ENCODE measurements at regions not wholly inside any gene's neighbourhood (a gene's known extent, or its start where the extent isn't known, plus 50 kb on each side); places are given as distances from the start of the nearest gene placed in this dataset.

DNA sequence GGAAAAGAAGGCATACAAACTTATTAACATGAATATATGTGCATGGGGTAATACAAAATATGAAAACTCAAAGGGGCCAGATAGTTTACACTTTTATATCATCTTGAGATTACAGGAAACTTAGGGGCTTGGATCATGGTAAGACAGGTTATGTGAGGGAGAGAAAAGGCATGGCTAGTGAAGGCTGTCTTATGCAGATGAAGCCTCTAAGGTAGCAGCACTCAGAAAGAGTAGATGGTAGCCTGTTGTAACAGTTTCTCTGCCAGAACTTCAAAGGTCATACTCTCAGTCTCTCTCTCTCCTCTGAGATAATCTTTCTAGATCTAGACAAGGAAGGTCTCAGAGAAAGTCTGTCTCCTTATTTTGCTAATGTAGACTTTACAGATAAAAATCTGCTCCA lies 57.2 kb upstream of the FGF10 start:
- H4K91ac ChIP-seq (replicated peaks; ENCODE audit: insufficient read length, low read length): no peak overlapping the region
- H2BK5ac ChIP-seq (ENCODE audit: low read depth, low read length): no peak overlapping the region
- H3K23me2 ChIP-seq (ENCODE audit: low read depth, low read length): no peaks in the 10 kb centered on the region
- H2AK5ac ChIP-seq (ENCODE audit: low read depth, low read length): no peak overlapping the region
- H4K5ac ChIP-seq (ENCODE audit: insufficient read length, low read depth, low read length): no peak overlapping the region
- H4K20me1 ChIP-seq (replicated peaks in 1 of 2; ENCODE audit: control insufficient read depth in 1 of 2, insufficient read depth in 2 of 2, low read length in 2 of 2): no peaks in the 10 kb centered on the region
- H3K56ac ChIP-seq (replicated peaks; ENCODE audit: insufficient read length, low read depth, low read length): no peak overlapping the region
- H3K36me3 ChIP-seq (ENCODE audit: control insufficient read depth in 2 of 4, insufficient read depth in 4 of 4, low read length in 3 of 4): no peaks in the 10 kb centered on the region
- no peak overlapping the region for H4K8ac ChIP-seq (ENCODE audit: extremely low read depth, insufficient read depth, low read length)
- no peak overlapping the region for H2BK12ac ChIP-seq (ENCODE audit: low read depth, low read length)
- H2BK15ac ChIP-seq (ENCODE audit: low read length): no peak overlapping the region
- CTCF ChIA-PET (ENCODE audit: partially characterized antibody): no interaction called here
- no peak overlapping the region for H3K4me3 ChIP-seq (ENCODE audit: extremely low read depth in 1 of 4, insufficient read depth in 2 of 4, low read depth in 3 of 4, low read length in 4 of 4)
- H3K4ac ChIP-seq (replicated peaks; ENCODE audit: insufficient read length, low read depth, low read length): no peak overlapping the region
- H3K18ac ChIP-seq (ENCODE audit: extremely low read depth, low read length): no peak overlapping the region
- FAIRE-seq (no peak), DNase-seq (ENCODE audit: low read depth in 1 of 2, low spot score in 2 of 2) (no peak)
- POLR2A ChIA-PET (ENCODE audit: partially characterized antibody): no interaction called here
- no peak overlapping the region for H3K14ac ChIP-seq (ENCODE audit: insufficient read length)
- H3K4me1 ChIP-seq (replicated peaks in 1 of 4; ENCODE audit: control insufficient read depth in 3 of 4, insufficient read depth in 4 of 4, low read length in 3 of 4): no peaks in the 10 kb centered on the region
- TF ChIP-seq NANOG (IDR thresholded peaks at IDR 0.05; ENCODE audit: insufficient read depth, low read depth, low read length, poor library complexity, severe bottlenecking) (no peak), ZNF274 (IDR thresholded peaks at IDR 0.05; ENCODE audit: borderline replicate concordance, extremely low read depth, low read length) (no peak), CREB1 (IDR thresholded peaks at IDR 0.05) (no peak), BCL11A (IDR thresholded peaks at IDR 0.05; ENCODE audit: low read depth in 2 of 2, low read length in 2 of 2) (no peak), EZH2 (IDR thresholded peaks at IDR 0.05; ENCODE audit: low read depth, low read length, severe bottlenecking) (no peak), CHD1 (IDR thresholded peaks at IDR 0.05; ENCODE audit: low read depth, low read length) (no peak), SUZ12 (IDR thresholded peaks at IDR 0.05; ENCODE audit: low read length) (no peak), JUND (IDR thresholded peaks at IDR 0.05; ENCODE audit: low read length) (no peak), SIN3A (conservative IDR thresholded peaks at IDR 0.05 in 1 of 2, IDR thresholded peaks at IDR 0.05 in 1 of 2; ENCODE audit: low read depth in 1 of 2, low read length in 2 of 2) (no peak)
- TF ChIP-seq, protein P1, sequence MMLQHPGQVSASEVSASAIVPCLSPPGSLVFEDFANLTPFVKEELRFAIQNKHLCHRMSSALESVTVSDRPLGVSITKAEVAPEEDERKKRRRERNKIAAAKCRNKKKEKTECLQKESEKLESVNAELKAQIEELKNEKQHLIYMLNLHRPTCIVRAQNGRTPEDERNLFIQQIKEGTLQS (IDR thresholded peaks at IDR 0.05; ENCODE audit: insufficient read depth, low read depth, low read length): no peak
- TF ChIP-seq, protein P2, sequence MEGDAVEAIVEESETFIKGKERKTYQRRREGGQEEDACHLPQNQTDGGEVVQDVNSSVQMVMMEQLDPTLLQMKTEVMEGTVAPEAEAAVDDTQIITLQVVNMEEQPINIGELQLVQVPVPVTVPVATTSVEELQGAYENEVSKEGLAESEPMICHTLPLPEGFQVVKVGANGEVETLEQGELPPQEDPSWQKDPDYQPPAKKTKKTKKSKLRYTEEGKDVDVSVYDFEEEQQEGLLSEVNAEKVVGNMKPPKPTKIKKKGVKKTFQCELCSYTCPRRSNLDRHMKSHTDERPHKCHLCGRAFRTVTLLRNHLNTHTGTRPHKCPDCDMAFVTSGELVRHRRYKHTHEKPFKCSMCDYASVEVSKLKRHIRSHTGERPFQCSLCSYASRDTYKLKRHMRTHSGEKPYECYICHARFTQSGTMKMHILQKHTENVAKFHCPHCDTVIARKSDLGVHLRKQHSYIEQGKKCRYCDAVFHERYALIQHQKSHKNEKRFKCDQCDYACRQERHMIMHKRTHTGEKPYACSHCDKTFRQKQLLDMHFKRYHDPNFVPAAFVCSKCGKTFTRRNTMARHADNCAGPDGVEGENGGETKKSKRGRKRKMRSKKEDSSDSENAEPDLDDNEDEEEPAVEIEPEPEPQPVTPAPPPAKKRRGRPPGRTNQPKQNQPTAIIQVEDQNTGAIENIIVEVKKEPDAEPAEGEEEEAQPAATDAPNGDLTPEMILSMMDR (IDR thresholded peaks at IDR 0.05; ENCODE audit: control extremely low read depth in 1 of 3, insufficient read depth in 1 of 3, low read depth in 1 of 3, low read length in 3 of 3): no peak
- no peaks in the 10 kb centered on the region for H3K9me3 ChIP-seq (ENCODE audit: insufficient read depth in 2 of 2, low read depth in 1 of 2, low read length in 1 of 2)
- H3K27me3 ChIP-seq (replicated peaks in 1 of 4; ENCODE audit: control insufficient read depth in 3 of 4, extremely low read depth in 1 of 4, insufficient read depth in 3 of 4, low read length in 3 of 4): no peaks in the 10 kb centered on the region
- H3K4me2 ChIP-seq (ENCODE audit: insufficient read depth in 1 of 2, low read depth in 2 of 2, low read length in 2 of 2): no peak overlapping the region
- H2BK20ac ChIP-seq (ENCODE audit: low read length): no peak overlapping the region
- H3K79me1 ChIP-seq (ENCODE audit: low read depth, low read length): no peaks in the 10 kb centered on the region
- H3K9ac ChIP-seq (replicated peaks in 1 of 4; ENCODE audit: extremely low read depth in 1 of 4, low read depth in 3 of 4, low read length in 3 of 4): no peak overlapping the region
- no peak overlapping the region for H3K27ac ChIP-seq (ENCODE audit: low read depth, low read length)
- H2BK120ac ChIP-seq (replicated peaks; ENCODE audit: low read depth, low read length): no peak overlapping the region
- H3K23ac ChIP-seq (ENCODE audit: insufficient read length): no peak overlapping the region
- H3K79me2 ChIP-seq (ENCODE audit: control insufficient read depth in 1 of 2, insufficient read depth in 2 of 2, low read length in 2 of 2): no peaks in the 10 kb centered on the region
- H2AFZ ChIP-seq (ENCODE audit: low read length): 0 out of 2 replicates have a peak overlapping the region, but pooled peaks have one; percentile 43

Data from H1 (cell line).